GM21360 (cell line): ENCODE measurements at regions not wholly inside any gene's neighbourhood (a gene's known extent, or its start where the extent isn't known, plus 50 kb on each side); places are given as distances from the start of the nearest gene placed in this dataset.

Source experiments
- ATAC-seq: cut with Tn5 transposase; IDR thresholded peaks from one replicate; pipeline ENCODE4 v1.9.1; 2021; ENCODE audit warnings: mild to moderate bottlenecking, moderate library complexity; ENCODE audit not compliant: unreplicated experiment

- no peak for ATAC-seq
Observed at GRCh38 chr2:16006537-16007166, 66.3 kb downstream of the MYCN start.

- ATAC-seq: no peak
Observed at GRCh38 chr2:16005816-16006536, 65.6 kb downstream of the MYCN start.

- ATAC-seq: no peak
Observed at GRCh38 chr2:16005389-16005788, 65.0 kb downstream of the MYCN start.

- no peak for ATAC-seq
Observed at GRCh38 chr2:16003809-16004208, 63.5 kb downstream of the MYCN start.

GRCh38 chr2:16003152-16003551 is 62.8 kb downstream of the MYCN start:
- ATAC-seq: no peak

- ATAC-seq: no peak
Observed at GRCh38 chr2:16002575-16002974, 62.2 kb downstream of the MYCN start.

- ATAC-seq: no peak
Observed at GRCh38 chr2:16002144-16002543, 61.8 kb downstream of the MYCN start.

- no peak for ATAC-seq
Observed at GRCh38 chr2:16000642-16001041, 60.3 kb downstream of the MYCN start.

- no peak for ATAC-seq
Observed at GRCh38 chr2:15999596-16000469, 59.5 kb downstream of the MYCN start.

GRCh38 chr2:15997728-15998280 is 57.5 kb downstream of the MYCN start:
- ATAC-seq: no peak

- ATAC-seq: no peak
Observed at GRCh38 chr2:15996536-15997423, 56.4 kb downstream of the MYCN start.
